ENCODE measurements at regions not wholly inside any gene's neighbourhood (a gene's known extent, or its start where the extent isn't known, plus 50 kb on each side); places are given as distances from the start of the nearest gene placed in this dataset.

DNA sequence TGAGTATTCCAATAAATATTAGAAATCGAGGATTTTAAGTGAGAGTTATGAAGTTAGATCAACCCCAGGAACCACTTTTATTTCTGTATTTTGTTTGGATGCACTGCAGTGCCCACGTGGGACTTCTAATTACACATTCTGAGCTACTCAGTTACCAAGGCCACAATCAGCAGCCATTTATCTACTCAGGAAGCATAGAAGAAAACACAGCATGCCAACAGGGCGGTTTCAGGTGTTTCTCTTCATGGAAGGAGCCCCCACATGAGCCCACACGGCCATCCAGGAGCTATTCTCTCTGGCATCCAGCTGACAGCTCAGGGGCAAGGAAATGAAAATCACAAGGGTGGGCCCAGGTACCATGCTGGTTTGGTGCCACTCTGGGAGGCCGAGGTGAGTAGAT is 266.5 kb upstream of the MKLN1 start:
- Mint-ChIP-seq H3K4me3 (no peak overlapping the region), H3K4me1 (ENCODE audit: low read depth) (peaks cover 69% of the 10 kb centered on the region), H3K9me3 (no peaks in the 10 kb centered on the region), H3K27me3 (no peaks in the 10 kb centered on the region), H3K36me3 (ENCODE audit: low read depth) (peaks cover 33% of the 10 kb centered on the region), H3K27ac (no peak overlapping the region)

DNA sequence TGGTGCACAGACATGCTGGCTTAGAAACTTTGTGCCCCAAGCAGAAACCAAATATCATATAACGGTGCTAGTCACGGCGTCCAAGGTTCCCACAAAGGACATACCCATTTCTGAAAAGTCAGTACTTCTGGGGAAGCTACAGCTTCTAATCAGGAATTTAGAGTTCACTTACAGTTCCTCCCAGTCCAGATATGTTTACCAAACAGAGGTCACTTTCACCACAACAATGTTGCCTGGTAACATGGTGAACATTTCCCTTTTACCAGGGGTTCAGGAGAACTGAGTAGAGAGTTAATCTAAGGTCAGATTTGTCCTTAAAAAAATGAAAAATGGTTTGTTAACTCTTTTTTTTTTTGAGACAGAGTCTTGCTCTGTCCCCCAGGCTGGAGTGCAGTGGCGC is 265.9 kb upstream of the MKLN1 start:
- Mint-ChIP-seq H3K27ac (no peak overlapping the region), H3K9me3 (no peaks in the 10 kb centered on the region), H3K36me3 (ENCODE audit: low read depth) (peaks cover 31% of the 10 kb centered on the region), H3K27me3 (no peaks in the 10 kb centered on the region), H3K4me1 (ENCODE audit: low read depth) (peaks cover 69% of the 10 kb centered on the region), H3K4me3 (no peak overlapping the region)

DNA sequence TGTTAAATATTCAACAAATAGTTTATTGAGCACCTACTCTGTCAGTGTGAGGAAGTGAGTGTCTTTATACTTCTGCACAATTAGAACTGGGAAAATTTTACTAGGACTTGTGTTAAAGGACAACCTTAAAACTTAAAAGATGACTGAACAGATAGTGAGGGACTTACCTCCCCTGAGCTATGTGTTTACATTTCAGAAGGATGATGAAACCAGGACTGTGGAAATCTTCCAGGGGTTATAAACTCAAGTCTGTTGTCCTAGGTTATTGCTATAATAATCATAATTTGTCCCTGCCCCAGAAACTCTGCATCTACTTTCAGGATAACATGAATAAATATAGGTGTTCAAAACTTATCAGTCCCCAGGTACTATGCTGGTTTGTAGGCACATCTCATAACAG is 261.0 kb upstream of the MKLN1 start:
- Mint-ChIP-seq H3K36me3 (ENCODE audit: low read depth) (peaks cover 7% of the 10 kb centered on the region), H3K4me1 (ENCODE audit: low read depth) (peaks cover 66% of the 10 kb centered on the region), H3K27ac (peak overlapping the region; percentile 28)

DNA sequence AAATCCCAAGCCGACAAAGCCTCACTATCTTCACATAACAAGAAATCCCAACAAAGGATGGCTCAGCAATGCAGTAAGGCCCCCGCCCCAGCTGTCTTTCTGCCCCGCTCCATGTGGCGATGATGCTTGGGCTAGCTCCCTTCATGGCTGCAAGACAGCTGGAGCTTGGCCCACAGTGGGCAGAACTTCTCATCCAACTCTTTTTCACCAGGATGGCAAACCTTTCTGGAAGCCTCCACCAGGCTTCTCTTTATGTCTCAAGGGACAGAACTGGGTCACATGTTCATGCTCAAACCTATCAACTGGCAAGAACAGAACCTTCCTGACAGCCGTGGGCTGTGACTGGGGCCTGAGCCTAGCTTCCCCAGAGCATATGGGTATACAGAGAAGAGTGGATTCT is 260.5 kb upstream of the MKLN1 start:
- no peaks in the 10 kb centered on the region for H3K9me3 Mint-ChIP-seq
- peak overlapping the region; percentile 28 for H3K27ac Mint-ChIP-seq
- H3K4me3 Mint-ChIP-seq, result no peak overlapping the region
- H3K27me3 Mint-ChIP-seq, result no peaks in the 10 kb centered on the region
- peaks cover 7% of the 10 kb centered on the region for H3K36me3 Mint-ChIP-seq (ENCODE audit: low read depth)
- H3K4me1 Mint-ChIP-seq (ENCODE audit: low read depth), result peaks cover 66% of the 10 kb centered on the region

More for the DNA sequence above, 261.0 kb upstream of the MKLN1 start:
- Mint-ChIP-seq H3K27me3 (no peaks in the 10 kb centered on the region), H3K9me3 (no peaks in the 10 kb centered on the region), H3K4me3 (no peak overlapping the region)

DNA sequence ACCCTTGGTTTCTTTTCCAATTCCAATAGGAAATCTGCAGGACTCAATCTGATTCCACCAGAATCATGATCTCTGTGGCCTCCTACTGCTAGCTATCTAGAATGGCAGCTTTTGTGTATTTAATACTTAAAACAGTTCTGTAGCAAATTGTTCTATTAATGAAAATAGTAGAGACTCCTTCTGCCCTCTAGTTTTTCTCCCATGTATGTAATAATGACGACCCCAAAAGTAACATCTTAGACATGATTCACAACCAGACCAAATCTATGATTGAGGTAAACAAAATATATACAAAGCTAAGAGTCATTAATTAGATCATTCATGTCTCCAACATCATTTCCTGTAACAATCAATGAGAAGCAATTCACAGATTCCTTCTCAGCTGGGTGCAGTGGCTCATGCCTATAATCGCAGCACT is 259.1 kb upstream of the MKLN1 start:
- Mint-ChIP-seq H3K36me3 (ENCODE audit: low read depth) (peaks cover 19% of the 10 kb centered on the region), H3K27me3 (no peaks in the 10 kb centered on the region), H3K4me1 (ENCODE audit: low read depth) (peaks cover 58% of the 10 kb centered on the region), H3K27ac (peak overlapping the region; percentile 57), H3K9me3 (no peaks in the 10 kb centered on the region), H3K4me3 (no peak overlapping the region)

DNA sequence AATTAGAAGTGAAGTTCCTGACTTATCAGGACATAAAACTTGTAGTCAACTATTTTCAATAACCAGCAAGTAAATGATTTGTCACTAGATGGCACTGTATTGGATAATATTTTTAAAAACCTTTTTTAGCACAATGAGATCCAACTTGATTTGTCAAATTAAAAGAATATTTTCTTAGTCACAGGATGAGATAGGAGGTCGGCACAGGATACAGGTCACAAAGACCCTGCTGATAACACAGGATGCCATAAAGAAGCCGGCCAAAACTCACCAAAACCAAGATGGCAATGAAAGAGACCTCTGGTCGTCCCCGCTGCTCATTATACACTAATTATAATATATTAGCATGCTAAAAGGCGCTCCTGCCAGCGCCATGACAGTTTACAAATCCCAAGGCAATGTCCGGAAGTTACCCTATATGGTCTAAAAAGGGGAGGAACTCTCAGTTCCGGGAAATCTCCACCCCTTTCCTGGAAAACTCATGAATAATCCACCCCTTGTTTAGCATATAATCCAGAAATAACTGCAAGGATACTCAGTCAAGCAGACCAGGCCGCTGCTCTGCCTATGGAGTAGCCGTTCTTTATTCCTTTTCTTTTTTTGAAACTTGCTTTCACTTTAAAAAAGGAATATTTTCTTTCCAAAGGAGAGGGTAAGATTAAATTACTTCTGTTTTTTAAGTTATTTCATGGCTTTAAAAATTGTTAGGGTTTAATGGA is 255.7 kb upstream of the MKLN1 start:
- H3K4me1 Mint-ChIP-seq (ENCODE audit: low read depth), result peaks cover 34% of the 10 kb centered on the region
- H3K27ac Mint-ChIP-seq, result peak overlapping the region; percentile 58
- no peaks in the 10 kb centered on the region for H3K9me3 Mint-ChIP-seq
- H3K4me3 Mint-ChIP-seq, result no peak overlapping the region
- peaks cover 41% of the 10 kb centered on the region for H3K36me3 Mint-ChIP-seq (ENCODE audit: low read depth)
- H3K27me3 Mint-ChIP-seq, result no peaks in the 10 kb centered on the region

DNA sequence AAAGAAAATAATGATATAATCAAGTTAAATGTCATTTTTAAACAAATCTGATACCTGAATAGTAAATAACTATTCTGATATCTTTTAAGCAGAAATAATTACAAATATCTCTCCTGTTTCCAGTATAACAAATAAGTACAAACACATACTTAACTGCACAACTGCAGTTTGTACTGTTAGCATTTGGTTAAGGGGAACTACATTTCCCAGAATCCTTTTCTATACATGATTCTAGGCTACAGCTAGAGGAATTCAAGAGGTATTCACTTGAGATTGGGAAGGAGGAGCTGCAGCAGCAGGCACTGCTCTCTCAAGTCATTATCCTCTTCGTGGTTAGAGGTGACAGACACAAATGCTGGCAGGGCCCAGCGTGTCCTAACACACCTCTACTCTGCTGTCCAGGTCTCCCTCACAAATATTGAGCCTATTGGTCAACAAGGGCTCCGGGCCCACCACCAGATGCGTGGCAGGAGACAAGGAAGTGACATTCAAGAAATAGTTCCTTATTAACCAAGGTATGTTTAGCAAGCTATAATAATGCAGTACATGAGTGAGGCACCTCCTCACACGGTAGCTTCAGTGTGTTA is 255.1 kb upstream of the MKLN1 start:
- Mint-ChIP-seq H3K9me3 (no peaks in the 10 kb centered on the region), H3K4me3 (no peak overlapping the region), H3K36me3 (ENCODE audit: low read depth) (peaks cover 42% of the 10 kb centered on the region), H3K27me3 (no peaks in the 10 kb centered on the region), H3K4me1 (ENCODE audit: low read depth) (peaks cover 27% of the 10 kb centered on the region), H3K27ac (peak overlapping the region; percentile 61)

DNA sequence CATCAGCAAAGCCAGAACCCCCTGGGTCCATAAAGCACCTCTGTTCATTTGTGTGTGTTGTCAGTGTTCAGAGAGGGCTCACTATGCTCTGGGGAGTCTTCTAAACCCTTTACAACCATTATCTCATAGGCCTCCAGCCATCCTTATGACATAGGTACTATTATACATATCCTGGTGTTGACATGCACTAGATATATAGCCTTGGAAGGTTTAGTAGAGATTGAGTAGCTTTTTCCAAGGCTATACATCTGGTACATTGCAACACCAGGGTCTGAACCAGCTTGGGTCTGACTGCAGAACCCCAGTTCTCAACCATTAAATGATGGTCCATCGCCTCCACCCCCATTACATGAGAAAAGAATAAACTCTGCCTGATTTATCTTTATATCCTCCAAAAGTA is 253.6 kb upstream of the MKLN1 start:
- peaks cover 42% of the 10 kb centered on the region for H3K36me3 Mint-ChIP-seq (ENCODE audit: low read depth)
- no peaks in the 10 kb centered on the region for H3K9me3 Mint-ChIP-seq
- no peak overlapping the region for H3K4me3 Mint-ChIP-seq
- peak overlapping the region; percentile 37 for H3K27ac Mint-ChIP-seq
- peaks cover 13% of the 10 kb centered on the region for H3K4me1 Mint-ChIP-seq (ENCODE audit: low read depth)
- no peaks in the 10 kb centered on the region for H3K27me3 Mint-ChIP-seq

DNA sequence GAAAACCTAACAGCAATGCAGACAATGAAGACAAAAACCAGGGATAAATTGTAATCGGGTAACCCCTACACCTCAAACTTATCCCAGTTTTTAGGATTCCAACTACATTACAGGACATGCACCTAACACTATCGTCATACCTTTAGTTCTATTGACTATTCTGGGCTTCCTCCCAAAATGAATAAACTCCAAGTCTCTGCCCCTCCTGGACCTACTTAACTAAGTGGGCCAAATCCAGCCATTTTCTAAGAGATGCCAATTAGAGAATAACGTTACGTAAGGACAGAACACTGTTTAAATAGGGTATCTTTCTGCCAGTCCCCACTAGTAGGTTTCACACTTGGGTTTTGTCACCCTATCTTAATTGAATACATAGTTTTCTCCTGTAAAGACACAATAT is 253.1 kb upstream of the MKLN1 start:
- peaks cover 42% of the 10 kb centered on the region for H3K36me3 Mint-ChIP-seq (ENCODE audit: low read depth)
- no peak overlapping the region for H3K4me3 Mint-ChIP-seq
- no peaks in the 10 kb centered on the region for H3K9me3 Mint-ChIP-seq
- no peaks in the 10 kb centered on the region for H3K27me3 Mint-ChIP-seq
- H3K4me1 Mint-ChIP-seq (ENCODE audit: low read depth), result peaks cover 7% of the 10 kb centered on the region
- peak overlapping the region; percentile 51 for H3K27ac Mint-ChIP-seq

DNA sequence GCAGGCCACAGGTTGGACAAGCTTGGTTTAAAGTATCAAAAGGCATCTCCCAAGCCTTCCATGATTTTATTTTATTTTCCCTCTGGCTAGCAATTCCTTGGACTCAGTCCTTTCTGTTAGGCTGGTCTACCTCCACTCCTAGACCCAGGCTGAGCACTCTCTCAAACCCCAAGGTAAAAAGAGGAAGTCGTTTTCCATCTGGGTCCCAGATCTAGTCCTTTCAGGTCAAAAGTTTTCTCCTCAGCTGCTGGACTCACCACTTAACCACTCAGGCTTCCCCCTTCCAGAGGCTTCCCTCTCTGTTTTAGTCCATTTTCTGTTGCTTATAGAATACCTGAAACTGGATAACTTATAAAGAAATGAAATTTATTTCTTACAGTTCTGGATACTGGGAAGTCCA is 252.3 kb upstream of the MKLN1 start:
- peak overlapping the region; percentile 51 for H3K27ac Mint-ChIP-seq
- H3K4me3 Mint-ChIP-seq, result no peak overlapping the region
- H3K9me3 Mint-ChIP-seq, result no peaks in the 10 kb centered on the region
- H3K4me1 Mint-ChIP-seq (ENCODE audit: low read depth), result peaks cover 2% of the 10 kb centered on the region
- peaks cover 42% of the 10 kb centered on the region for H3K36me3 Mint-ChIP-seq (ENCODE audit: low read depth)
- H3K27me3 Mint-ChIP-seq, result no peaks in the 10 kb centered on the region

DNA sequence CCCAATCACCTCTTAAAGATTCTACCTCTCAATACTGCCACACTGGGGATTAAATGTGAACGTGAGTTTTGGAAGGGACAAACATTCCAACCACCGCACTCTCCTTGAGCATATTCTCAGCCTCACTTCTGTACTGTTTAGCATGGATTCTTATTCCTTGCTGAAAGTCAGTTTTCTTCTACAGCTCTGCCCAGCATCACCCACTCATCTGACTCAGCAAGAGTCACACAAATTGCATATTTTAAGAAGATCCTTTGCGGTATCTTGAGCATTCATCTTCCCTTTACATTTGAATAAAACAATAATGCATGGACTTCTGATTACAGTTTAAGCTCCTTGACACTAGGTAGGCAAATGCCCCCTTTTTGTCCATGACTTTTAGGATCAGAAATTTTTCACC is 251.6 kb upstream of the MKLN1 start:
- no peaks in the 10 kb centered on the region for H3K9me3 Mint-ChIP-seq
- H3K27me3 Mint-ChIP-seq, result no peaks in the 10 kb centered on the region
- no peaks in the 10 kb centered on the region for H3K4me1 Mint-ChIP-seq (ENCODE audit: low read depth)
- H3K36me3 Mint-ChIP-seq (ENCODE audit: low read depth), result peaks cover 42% of the 10 kb centered on the region
- H3K27ac Mint-ChIP-seq, result peak overlapping the region; percentile 73
- no peak overlapping the region for H3K4me3 Mint-ChIP-seq

DNA sequence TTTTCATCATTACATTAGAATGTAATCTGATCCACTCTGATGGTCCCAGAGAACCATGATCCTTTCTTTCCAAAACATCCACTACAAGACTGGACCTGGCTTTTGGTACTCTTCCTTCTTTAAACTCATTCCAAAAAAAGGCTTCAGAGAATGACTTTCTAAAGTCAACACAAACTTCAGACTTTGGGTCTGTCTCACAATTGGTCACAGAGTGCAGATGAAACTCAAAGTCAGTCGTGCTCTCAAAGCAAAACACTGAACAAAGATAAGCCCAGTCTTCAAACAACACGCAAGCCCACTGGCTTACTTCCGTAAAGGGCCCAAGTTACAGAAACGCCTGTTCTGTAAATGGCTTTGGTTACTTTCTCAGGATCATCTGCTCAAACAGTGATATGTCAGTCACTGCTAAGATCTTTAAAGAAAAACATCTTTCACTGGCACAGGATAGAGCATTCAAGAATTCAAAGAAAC is 250.9 kb upstream of the MKLN1 start:
- Mint-ChIP-seq H3K4me1 (ENCODE audit: low read depth) (peaks cover under 1% of the 10 kb centered on the region), H3K4me3 (no peak overlapping the region), H3K36me3 (ENCODE audit: low read depth) (peaks cover 42% of the 10 kb centered on the region), H3K27ac (peak overlapping the region; percentile 62), H3K27me3 (no peaks in the 10 kb centered on the region), H3K9me3 (no peaks in the 10 kb centered on the region)

DNA sequence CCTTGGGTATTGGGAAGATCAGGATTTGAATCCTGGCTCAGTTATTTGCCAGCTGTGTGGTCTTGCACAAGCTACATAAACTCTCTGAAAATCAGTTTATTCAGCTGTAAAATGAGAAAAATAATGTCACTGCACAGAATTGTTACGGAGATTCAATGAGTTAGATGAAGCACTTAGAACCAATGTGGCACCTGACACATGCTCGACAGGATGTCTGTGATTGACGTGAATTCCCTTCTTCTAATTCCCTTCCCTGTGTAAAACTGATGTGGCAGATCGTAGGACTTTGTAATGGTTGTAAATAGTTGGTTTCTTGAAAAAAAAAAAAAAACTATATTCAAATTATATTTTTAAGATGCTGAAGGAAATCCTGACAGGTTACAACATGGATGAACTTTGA is 249.9 kb upstream of the MKLN1 start:
- no peaks in the 10 kb centered on the region for H3K9me3 Mint-ChIP-seq
- peaks cover 10% of the 10 kb centered on the region for H3K4me1 Mint-ChIP-seq (ENCODE audit: low read depth)
- no peak overlapping the region for H3K27ac Mint-ChIP-seq
- peaks cover 47% of the 10 kb centered on the region for H3K36me3 Mint-ChIP-seq (ENCODE audit: low read depth)
- H3K4me3 Mint-ChIP-seq, result no peak overlapping the region
- H3K27me3 Mint-ChIP-seq, result no peaks in the 10 kb centered on the region

DNA sequence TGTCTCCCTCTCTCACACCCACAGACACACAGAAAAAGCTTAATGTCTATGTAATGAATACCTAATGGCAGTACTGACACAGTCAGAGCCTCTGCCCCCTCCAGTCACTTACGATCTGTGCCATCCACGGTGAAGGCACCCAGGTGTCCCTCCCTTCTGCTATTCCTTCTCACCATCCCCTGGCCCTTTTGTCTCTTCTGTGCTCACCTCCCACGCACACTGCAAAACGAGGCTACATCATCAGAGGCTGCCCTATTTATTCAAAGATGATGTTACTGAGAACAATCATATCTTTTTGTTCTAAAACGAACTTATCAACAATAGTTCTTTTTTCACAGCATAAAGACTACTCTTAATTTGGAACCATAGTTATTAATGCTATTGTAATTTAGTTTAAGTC is 246.9 kb upstream of the MKLN1 start:
- no peak overlapping the region for H3K4me3 Mint-ChIP-seq
- peaks cover 44% of the 10 kb centered on the region for H3K36me3 Mint-ChIP-seq (ENCODE audit: low read depth)
- peaks cover 38% of the 10 kb centered on the region for H3K4me1 Mint-ChIP-seq (ENCODE audit: low read depth)
- H3K27ac Mint-ChIP-seq, result no peak overlapping the region
- no peaks in the 10 kb centered on the region for H3K27me3 Mint-ChIP-seq
- peaks cover 6% of the 10 kb centered on the region for H3K9me3 Mint-ChIP-seq

DNA sequence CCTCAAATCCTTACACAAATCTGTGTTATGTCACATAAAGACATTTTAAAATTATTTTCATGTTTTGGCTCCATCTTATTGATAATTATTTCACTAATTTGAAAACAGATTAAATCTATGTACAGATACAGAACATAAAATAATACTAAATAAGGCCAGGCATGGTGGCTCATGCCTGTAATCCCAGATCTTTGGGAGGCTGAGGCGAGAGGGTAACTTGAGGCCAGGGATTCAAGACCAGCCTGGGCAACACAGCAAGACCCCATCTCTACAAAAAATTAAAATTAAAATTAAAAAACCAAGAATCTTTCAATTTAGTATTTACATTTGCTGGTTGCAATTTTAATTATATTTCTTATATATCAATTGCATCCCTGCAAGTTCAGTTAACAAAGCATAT is 246.4 kb upstream of the MKLN1 start:
- peaks cover 6% of the 10 kb centered on the region for H3K9me3 Mint-ChIP-seq
- H3K36me3 Mint-ChIP-seq (ENCODE audit: low read depth), result peaks cover 39% of the 10 kb centered on the region
- no peaks in the 10 kb centered on the region for H3K27me3 Mint-ChIP-seq
- H3K4me1 Mint-ChIP-seq (ENCODE audit: low read depth), result peaks cover 39% of the 10 kb centered on the region
- H3K4me3 Mint-ChIP-seq, result no peak overlapping the region
- no peak overlapping the region for H3K27ac Mint-ChIP-seq

DNA sequence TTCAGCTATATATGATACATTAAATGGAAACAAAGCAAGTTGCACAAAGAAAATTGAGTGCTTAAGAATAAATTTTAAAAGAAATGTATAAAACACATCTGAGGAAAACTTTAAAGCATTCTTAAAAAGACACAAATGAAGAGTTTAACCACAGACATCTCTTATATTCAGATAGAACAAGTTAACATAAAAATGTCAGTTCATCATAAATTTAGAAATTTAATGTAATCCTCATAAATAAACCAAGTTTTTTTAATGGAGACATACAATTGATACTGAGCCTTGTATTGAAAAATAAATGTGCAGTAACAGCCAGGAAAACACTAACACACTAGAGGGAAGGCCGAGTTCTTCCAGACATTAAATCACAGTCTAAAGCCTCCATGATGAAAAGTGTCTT is 243.9 kb upstream of the MKLN1 start:
- Mint-ChIP-seq H3K9me3 (peaks cover 6% of the 10 kb centered on the region), H3K36me3 (ENCODE audit: low read depth) (peaks cover 44% of the 10 kb centered on the region), H3K27me3 (no peaks in the 10 kb centered on the region), H3K27ac (peak overlapping the region; percentile 29), H3K4me3 (no peak overlapping the region), H3K4me1 (ENCODE audit: low read depth) (peaks cover 53% of the 10 kb centered on the region)

Measured in stimulated activated naive CD8-positive, alpha-beta T cell treated with anti-CD3 and anti-CD28 coated beads, Interleukin-15, Interleukin-2, amounts not matched to agents 100 ng/mL and 50 ng/mL, for 24 hours (primary cell).